GM10266 (cell line): ENCODE measurements at regions not wholly inside any gene's neighbourhood (a gene's known extent, or its start where the extent isn't known, plus 50 kb on each side); places are given as distances from the start of the nearest gene placed in this dataset.

Experiments
- DNase-seq: peaks from one replicate; pipeline ENCODE4 v3.0.0; 2012; ENCODE audit errors: extremely low spot score
- CTCF ChIP-seq: IDR thresholded peaks from 2 replicates; pipeline ENCODE4 v1.5.1; 2012; ENCODE audit warnings: mild to moderate bottlenecking, low read depth; ENCODE audit not compliant: control insufficient read depth, insufficient read depth; ENCODE audit errors: missing control alignments

DNA sequence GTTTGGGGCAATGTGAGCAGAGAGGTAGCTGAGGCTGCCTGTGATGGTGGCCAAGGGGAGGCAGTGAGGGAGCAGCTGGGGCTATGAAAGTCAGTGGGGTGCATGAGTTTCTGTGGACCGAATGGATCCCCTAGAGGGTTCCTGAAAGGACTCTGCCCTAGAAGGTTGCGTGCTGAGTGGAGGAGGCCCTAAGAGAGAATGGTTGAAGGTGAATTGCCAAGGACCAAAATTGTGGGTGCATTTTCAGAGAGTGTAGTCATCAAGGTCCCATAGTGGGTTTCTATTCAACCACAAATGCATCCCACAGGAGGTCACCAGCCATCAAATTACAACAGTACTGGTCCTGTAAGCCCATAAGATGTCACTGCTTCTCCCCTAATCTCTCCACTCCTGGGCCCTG, 298.3 kb downstream of the CDK5RAP2 start:
- TF ChIP-seq CTCF: no peak
- DNase-seq: no peak

DNA sequence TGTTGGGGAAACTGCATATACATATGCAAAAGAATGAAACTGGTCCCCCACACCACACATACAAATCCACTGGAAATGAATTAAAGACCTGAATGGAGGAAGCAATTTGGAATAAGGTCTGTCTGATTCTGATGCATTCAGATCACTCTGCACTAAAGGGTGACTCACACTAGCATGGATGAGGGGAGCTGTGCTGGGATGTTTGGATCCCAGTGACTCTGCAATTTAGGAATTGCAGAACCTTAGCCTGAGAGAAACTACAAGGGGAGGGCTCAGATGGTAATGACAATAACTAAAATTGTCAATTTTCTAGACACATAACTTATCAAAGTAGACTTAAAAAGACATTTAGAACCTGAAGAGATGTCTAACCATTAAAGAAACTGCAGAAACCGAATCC, 312.0 kb downstream of the CDK5RAP2 start:
- no peak for TF ChIP-seq CTCF
- DNase-seq: no peak

DNA sequence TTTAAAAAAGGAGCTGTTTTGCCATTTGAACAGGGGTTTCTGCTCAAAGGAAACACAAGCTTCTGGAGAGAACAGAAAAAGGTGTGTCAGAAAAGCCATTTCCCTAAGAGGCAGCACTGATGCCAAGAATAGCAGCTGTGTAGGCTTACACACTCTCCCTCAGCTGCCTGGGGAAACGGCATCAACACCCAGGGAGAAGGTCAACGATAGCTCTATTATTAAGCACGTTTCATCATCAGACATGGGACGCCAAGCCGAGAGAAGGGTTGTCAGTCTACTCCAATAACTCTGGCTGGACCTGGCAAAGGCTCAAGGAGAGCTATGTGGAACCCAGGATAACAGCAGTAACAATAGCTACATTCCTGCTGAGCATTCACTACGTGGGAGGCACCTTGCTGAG, 314.2 kb downstream of the CDK5RAP2 start:
- DNase-seq: no peak
- TF ChIP-seq CTCF: no peak

DNA sequence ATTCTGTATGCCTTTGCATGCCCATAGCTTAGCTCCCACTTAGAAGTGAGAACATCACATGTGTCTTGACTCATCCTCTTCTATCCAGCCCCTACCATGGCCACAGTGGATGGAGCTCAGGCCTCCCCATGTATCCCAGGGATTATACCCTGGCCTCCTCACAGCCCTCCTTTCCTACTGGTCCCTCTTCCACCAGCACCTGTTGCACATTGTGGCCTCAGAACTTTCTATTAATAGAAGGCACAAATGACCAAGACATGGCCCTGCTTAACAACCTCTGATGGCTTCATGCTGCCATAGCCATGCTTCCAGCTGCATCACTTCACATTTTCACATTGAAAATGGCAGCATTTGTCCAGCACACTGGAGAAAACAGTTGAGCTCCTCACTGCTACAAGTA, 315.4 kb downstream of the CDK5RAP2 start:
- no peak for DNase-seq

GRCh38 chr9:120263836-120264235, 316.1 kb downstream of the CDK5RAP2 start:
- DNase-seq: no peak
- TF ChIP-seq CTCF: no peak

More for the DNA sequence above, 315.4 kb downstream of the CDK5RAP2 start:
- TF ChIP-seq CTCF: no peak

GRCh38 chr9:120261419-120261818, 318.5 kb downstream of the CDK5RAP2 start:
- DNase-seq: no peak
- no peak for TF ChIP-seq CTCF

- TF ChIP-seq CTCF: no peak
- DNase-seq: no peak
Observed at GRCh38 chr9:120259100-120259499, 320.9 kb downstream of the CDK5RAP2 start.
